ENCODE measurements at regions not wholly inside any gene's neighbourhood (a gene's known extent, or its start where the extent isn't known, plus 50 kb on each side); places are given as distances from the start of the nearest gene placed in this dataset.
"Not testable (repeated sequence)": the region's sequence is repeated elsewhere in the genome, so short reads cannot be mapped to it uniquely, and the experiment has no call there.

- 45% methylated on average over 2 of the region's 9 CpGs for WGBS (ENCODE audit: insufficient coverage)
- no peaks in the 10 kb centered on the region for H3K27me3 ChIP-seq (ENCODE audit: control insufficient read depth, insufficient read depth, low read length)
Observed at GRCh38 chr14:49959822-49960408, 67.0 kb downstream of the ARF6 start.

GRCh38 chr14:49960453-49960852 is 67.6 kb downstream of the ARF6 start:
- Histone ChIP-seq H3K27ac (ENCODE audit: low read length) (no peak overlapping the region), H3K27me3 (ENCODE audit: control insufficient read depth, insufficient read depth, low read length) (no peaks in the 10 kb centered on the region), H3K36me3 (ENCODE audit: control insufficient read depth, insufficient read depth, low read length) (no peaks in the 10 kb centered on the region), H3K4me3 (ENCODE audit: low read length) (no peak overlapping the region), H3K9me3 (replicated peaks; ENCODE audit: control insufficient read depth, low read depth, low read length) (no peaks in the 10 kb centered on the region), H3K4me1 (ENCODE audit: control insufficient read depth, insufficient read depth, low read length) (no peaks in the 10 kb centered on the region)
- no peak for DNase-seq
- 63% methylated on average over 1 of the region's 7 CpGs for WGBS (ENCODE audit: insufficient coverage)

More at GRCh38 chr14:49959822-49960408, 67.0 kb downstream of the ARF6 start:
- H3K4me1 ChIP-seq (ENCODE audit: control insufficient read depth, insufficient read depth, low read length): peaks cover 5% of the 10 kb centered on the region
- no peaks in the 10 kb centered on the region for H3K9me3 ChIP-seq (replicated peaks; ENCODE audit: control insufficient read depth, low read depth, low read length)
- H3K4me3 ChIP-seq (ENCODE audit: low read length): no peak overlapping the region
- no peak overlapping the region for H3K27ac ChIP-seq (ENCODE audit: low read length)
- no peak for DNase-seq
- no peaks in the 10 kb centered on the region for H3K36me3 ChIP-seq (ENCODE audit: control insufficient read depth, insufficient read depth, low read length)

- Histone ChIP-seq H3K9me3 (replicated peaks; ENCODE audit: control insufficient read depth, low read depth, low read length) (no peaks in the 10 kb centered on the region), H3K4me3 (ENCODE audit: low read length) (no peak overlapping the region), H3K36me3 (ENCODE audit: control insufficient read depth, insufficient read depth, low read length) (no peaks in the 10 kb centered on the region), H3K27me3 (ENCODE audit: control insufficient read depth, insufficient read depth, low read length) (no peaks in the 10 kb centered on the region), H3K27ac (ENCODE audit: low read length) (no peak overlapping the region), H3K4me1 (ENCODE audit: control insufficient read depth, insufficient read depth, low read length) (peaks cover 5% of the 10 kb centered on the region)
- DNase-seq: no peak
- 82% methylated on average over 5 of the region's 13 CpGs for WGBS (ENCODE audit: insufficient coverage)
Observed at GRCh38 chr14:49961270-49962222, 68.7 kb downstream of the ARF6 start.

- Histone ChIP-seq H3K27ac (ENCODE audit: low read length) (no peak overlapping the region), H3K4me3 (ENCODE audit: low read length) (no peak overlapping the region), H3K4me1 (ENCODE audit: control insufficient read depth, insufficient read depth, low read length) (peaks cover 6% of the 10 kb centered on the region), H3K9me3 (replicated peaks; ENCODE audit: control insufficient read depth, low read depth, low read length) (no peaks in the 10 kb centered on the region), H3K36me3 (ENCODE audit: control insufficient read depth, insufficient read depth, low read length) (no peaks in the 10 kb centered on the region), H3K27me3 (ENCODE audit: control insufficient read depth, insufficient read depth, low read length) (no peaks in the 10 kb centered on the region)
- no CpG with 5 or more reads among the region's 6 CpGs for WGBS (ENCODE audit: insufficient coverage)
- no peak for DNase-seq
Observed at GRCh38 chr14:49962621-49963020, 69.7 kb downstream of the ARF6 start.

GRCh38 chr14:49965068-49965651 is 72.3 kb downstream of the ARF6 start:
- not testable (repeated sequence) for H3K36me3 ChIP-seq (ENCODE audit: control insufficient read depth, insufficient read depth, low read length); H3K27me3 ChIP-seq (ENCODE audit: control insufficient read depth, insufficient read depth, low read length); H3K27ac ChIP-seq (ENCODE audit: low read length); H3K4me1 ChIP-seq (ENCODE audit: control insufficient read depth, insufficient read depth, low read length); H3K4me3 ChIP-seq (ENCODE audit: low read length); DNase-seq; H3K9me3 ChIP-seq (replicated peaks; ENCODE audit: control insufficient read depth, low read depth, low read length)
- WGBS (ENCODE audit: insufficient coverage): no CpG with 5 or more reads among the region's 8 CpGs

- Histone ChIP-seq H3K27ac (ENCODE audit: low read length) (no peak overlapping the region), H3K27me3 (ENCODE audit: control insufficient read depth, insufficient read depth, low read length) (no peaks in the 10 kb centered on the region), H3K9me3 (replicated peaks; ENCODE audit: control insufficient read depth, low read depth, low read length) (no peaks in the 10 kb centered on the region), H3K4me3 (ENCODE audit: low read length) (no peak overlapping the region), H3K4me1 (ENCODE audit: control insufficient read depth, insufficient read depth, low read length) (peaks cover 20% of the 10 kb centered on the region), H3K36me3 (ENCODE audit: control insufficient read depth, insufficient read depth, low read length) (no peaks in the 10 kb centered on the region)
- 43% methylated on average over 3 of the region's 4 CpGs for WGBS (ENCODE audit: insufficient coverage)
- no peak for DNase-seq
Observed at GRCh38 chr14:49966304-49966809, 73.5 kb downstream of the ARF6 start.

- DNase-seq: no peak
- Histone ChIP-seq H3K36me3 (ENCODE audit: control insufficient read depth, insufficient read depth, low read length) (no peaks in the 10 kb centered on the region), H3K4me3 (ENCODE audit: low read length) (no peak overlapping the region), H3K27ac (ENCODE audit: low read length) (no peak overlapping the region), H3K4me1 (ENCODE audit: control insufficient read depth, insufficient read depth, low read length) (peaks cover 27% of the 10 kb centered on the region), H3K27me3 (ENCODE audit: control insufficient read depth, insufficient read depth, low read length) (no peaks in the 10 kb centered on the region), H3K9me3 (replicated peaks; ENCODE audit: control insufficient read depth, low read depth, low read length) (no peaks in the 10 kb centered on the region)
- 96% methylated on average over 8 of the region's 11 CpGs for WGBS (ENCODE audit: insufficient coverage)
Observed at GRCh38 chr14:49966971-49967630, 74.2 kb downstream of the ARF6 start.

- no peak overlapping the region for H3K4me3 ChIP-seq (ENCODE audit: low read length)
- H3K4me1 ChIP-seq (ENCODE audit: control insufficient read depth, insufficient read depth, low read length): peaks cover 40% of the 10 kb centered on the region
- no peaks in the 10 kb centered on the region for H3K9me3 ChIP-seq (replicated peaks; ENCODE audit: control insufficient read depth, low read depth, low read length)
- DNase-seq: no peak
- WGBS (ENCODE audit: insufficient coverage): 85% methylated on average over 3 of the region's 5 CpGs
- no peaks in the 10 kb centered on the region for H3K27me3 ChIP-seq (ENCODE audit: control insufficient read depth, insufficient read depth, low read length)
- H3K36me3 ChIP-seq (ENCODE audit: control insufficient read depth, insufficient read depth, low read length): no peaks in the 10 kb centered on the region
- peak overlapping the region; percentile 63 for H3K27ac ChIP-seq (ENCODE audit: low read length)
Observed at GRCh38 chr14:49969961-49970360, 77.1 kb downstream of the ARF6 start.

- Histone ChIP-seq H3K36me3 (ENCODE audit: control insufficient read depth, insufficient read depth, low read length) (no peaks in the 10 kb centered on the region), H3K27ac (ENCODE audit: low read length) (peak overlapping the region; percentile 63), H3K4me3 (ENCODE audit: low read length) (no peak overlapping the region), H3K4me1 (ENCODE audit: control insufficient read depth, insufficient read depth, low read length) (peaks cover 40% of the 10 kb centered on the region), H3K9me3 (replicated peaks; ENCODE audit: control insufficient read depth, low read depth, low read length) (no peaks in the 10 kb centered on the region), H3K27me3 (ENCODE audit: control insufficient read depth, insufficient read depth, low read length) (no peaks in the 10 kb centered on the region)
- peak; percentile 90 for DNase-seq
- 37% methylated on average over 6 of the region's 8 CpGs for WGBS (ENCODE audit: insufficient coverage)
Observed at GRCh38 chr14:49970474-49971147, 77.7 kb downstream of the ARF6 start.
